HepG2 (cell line): ENCODE measurements at regions not wholly inside any gene's neighbourhood (a gene's known extent, or its start where the extent isn't known, plus 50 kb on each side); places are given as distances from the start of the nearest gene placed in this dataset.

Experiments
- AKAP8 ChIP-seq: sonication (generic); formaldehyde crosslinking; IDR thresholded peaks from 2 replicates; pipeline ENCODE4 v1.5.1; 2020; ENCODE audit warnings: mild to moderate bottlenecking, missing genetic modification reagents
- CERS6 ChIP-seq: sonication (generic); formaldehyde crosslinking; IDR thresholded peaks from 2 replicates; pipeline ENCODE4 v1.5.0; 2020; ENCODE audit warnings: missing genetic modification reagents
- GRHL1 ChIP-seq: sonication (generic); formaldehyde crosslinking; conservative IDR thresholded peaks from 2 replicates; pipeline ENCODE4 v1.8.0; 2022; ENCODE audit warnings: missing genetic modification reagents
- NFAT5 ChIP-seq: sonication (generic); formaldehyde crosslinking; IDR thresholded peaks from 2 replicates; pipeline ENCODE4 v1.4.0; 2020; ENCODE audit warnings: missing genetic modification reagents
- ZNF704 ChIP-seq: sonication (generic); formaldehyde crosslinking; IDR thresholded peaks from 2 replicates; pipeline ENCODE4 v1.8.1; 2023; ENCODE audit warnings: mild to moderate bottlenecking, inconsistent platforms, moderate library complexity, missing genetic modification reagents, borderline replicate concordance

GRCh38 chr13:40047322-40047771, 391.9 kb downstream of the COG6 start (continued):
- TF ChIP-seq NFAT5 (CRISPR knock-in tag) (no peak), AKAP8 (CRISPR knock-in tag) (no peak), ZNF704 (CRISPR knock-in tag) (no peak), CERS6 (no peak), GRHL1 (no peak)
